CD4-positive, alpha-beta T cell treated with Interleukin-4 for 4 hours (primary cell): ENCODE measurements at regions not wholly inside any gene's neighbourhood (a gene's known extent, or its start where the extent isn't known, plus 50 kb on each side); places are given as distances from the start of the nearest gene placed in this dataset.

Source experiments
- DNase-seq: peaks from one replicate; pipeline ENCODE4 v3.0.0-alpha.2; 2020

GRCh38 chr7:68449099-68449498 lies 1149.2 kb upstream of the AUTS2 start:
- no peak for DNase-seq

GRCh38 chr7:68449816-68450215 lies 1148.5 kb upstream of the AUTS2 start:
- no peak for DNase-seq

- no peak for DNase-seq
These were observed 1143.3 kb upstream of the AUTS2 start for GRCh38 chr7:68454931-68455330.

GRCh38 chr7:68456469-68456868 lies 1141.8 kb upstream of the AUTS2 start:
- no peak for DNase-seq

- DNase-seq = no peak
These were observed 1140.8 kb upstream of the AUTS2 start for GRCh38 chr7:68457481-68457880.

GRCh38 chr7:68458010-68458908 lies 1140.0 kb upstream of the AUTS2 start:
- DNase-seq = no peak

- no peak for DNase-seq
These were observed 1136.8 kb upstream of the AUTS2 start for GRCh38 chr7:68461430-68461829.

GRCh38 chr7:68470836-68471435 lies 1127.3 kb upstream of the AUTS2 start:
- DNase-seq = no peak

GRCh38 chr7:68472688-68473087 lies 1125.6 kb upstream of the AUTS2 start:
- no peak for DNase-seq

- DNase-seq = no peak
These were observed 1123.5 kb upstream of the AUTS2 start for GRCh38 chr7:68474661-68475216.

GRCh38 chr7:68476966-68477365 lies 1121.3 kb upstream of the AUTS2 start:
- DNase-seq = no peak

GRCh38 chr7:68478326-68478725 lies 1119.9 kb upstream of the AUTS2 start:
- DNase-seq = no peak

GRCh38 chr7:68482800-68483199 lies 1115.5 kb upstream of the AUTS2 start:
- no peak for DNase-seq

- DNase-seq = no peak
These were observed 1113.5 kb upstream of the AUTS2 start for GRCh38 chr7:68484731-68485130.

GRCh38 chr7:68485253-68485917 lies 1112.9 kb upstream of the AUTS2 start:
- DNase-seq = no peak

GRCh38 chr7:68488341-68489060 lies 1109.8 kb upstream of the AUTS2 start:
- no peak for DNase-seq

- no peak for DNase-seq
These were observed 1106.5 kb upstream of the AUTS2 start for GRCh38 chr7:68491523-68492358.

- no peak for DNase-seq
These were observed 1106.0 kb upstream of the AUTS2 start for GRCh38 chr7:68492359-68492690.

GRCh38 chr7:68503400-68503799 lies 1094.9 kb upstream of the AUTS2 start:
- no peak for DNase-seq

GRCh38 chr7:68504716-68505115 lies 1093.6 kb upstream of the AUTS2 start:
- DNase-seq = no peak

GRCh38 chr7:68505721-68506120 lies 1092.6 kb upstream of the AUTS2 start:
- DNase-seq = no peak

GRCh38 chr7:68507668-68508067 lies 1090.6 kb upstream of the AUTS2 start:
- no peak for DNase-seq
